Body of pancreas (tissue), 4 donors: ENCODE measurements at regions not wholly inside any gene's neighbourhood (a gene's known extent, or its start where the extent isn't known, plus 50 kb on each side); places are given as distances from the start of the nearest gene placed in this dataset.

Experiments
- ATAC-seq: fragments of 150-250 bp; one replicate; pipeline ENCODE4 v1.9.1; 2016
- DNase-seq, 4 donors: peaks; one replicate each; pipeline ENCODE4 v3.0.0-alpha.2; 2019
- H3K27ac ChIP-seq, 4 donors: fragments of 200-600 bp; sonication (generic); 1 replicate in 3 of 4; 2 replicates in 1 of 4; pipeline versions ENCODE4 v1.5.1 to v1.6.1; 2016 to 2019; ENCODE audit warnings: mild to moderate bottlenecking in 1 of 4, mixed read lengths in 1 of 4, moderate library complexity in 1 of 4
- H3K27me3 ChIP-seq, 2 donors: fragments of 200-600 bp; sonication (generic); one replicate each; pipeline ENCODE4 v1.6.0; 2016; ENCODE audit warnings: mild to moderate bottlenecking in 1 of 2
- H3K36me3 ChIP-seq, 2 donors: fragments of 200-600 bp; sonication (generic); replicated peaks in 1 of 2; 2 replicates each; pipeline ENCODE4 v1.5.1; 2016; ENCODE audit warnings: low read depth in 2 of 2; ENCODE audit not compliant: insufficient read depth in 1 of 2
- H3K4me1 ChIP-seq: fragments of 200-600 bp; sonication (generic); one replicate; pipeline ENCODE4 v1.6.0; 2016
- H3K4me3 ChIP-seq, 2 donors: fragments of 200-600 bp; sonication (generic); 1 replicate in 1 of 2; 2 replicates in 1 of 2; pipeline ENCODE4 v1.5.1; 2016 to 2019
- H3K9me3 ChIP-seq, 3 donors: fragments of 200-600 bp; sonication (generic); 1 replicate in 2 of 3; 2 replicates in 1 of 3; pipeline ENCODE4 v1.5.1; 2016
- POLR2A ChIP-seq, 3 donors: fragments of 450-650 bp; IDR thresholded peaks; one replicate each; pipeline ENCODE4 v1.6.1; 2016; ENCODE audit warnings: antibody characterized with exemption in 3 of 3, mild to moderate bottlenecking in 2 of 3
- WGBS, 2 donors: methylation state at CpG; one replicate each; pipeline ENCODE4 v1.1.5; 2017; 5-methylcytosine and 5-hydroxymethylcytosine counted together
- intact Hi-C: fragments of 100-400 bp; cut with DNase I; formaldehyde crosslinking; loops from one replicate; pipeline ENCODE4 v1.15.1; 2023
- TF ChIP-seq, protein P1 (sequence below), 7 experiments: fragments of 450-650 bp in 4 of 7; fragments of 200-600 bp in 3 of 7; sonication (generic) in 3 of 7; IDR thresholded peaks; one replicate each; pipeline ENCODE4 v1.5.1; 2016 to 2019; ENCODE audit warnings: antibody characterized with exemption in 7 of 7

DNA sequence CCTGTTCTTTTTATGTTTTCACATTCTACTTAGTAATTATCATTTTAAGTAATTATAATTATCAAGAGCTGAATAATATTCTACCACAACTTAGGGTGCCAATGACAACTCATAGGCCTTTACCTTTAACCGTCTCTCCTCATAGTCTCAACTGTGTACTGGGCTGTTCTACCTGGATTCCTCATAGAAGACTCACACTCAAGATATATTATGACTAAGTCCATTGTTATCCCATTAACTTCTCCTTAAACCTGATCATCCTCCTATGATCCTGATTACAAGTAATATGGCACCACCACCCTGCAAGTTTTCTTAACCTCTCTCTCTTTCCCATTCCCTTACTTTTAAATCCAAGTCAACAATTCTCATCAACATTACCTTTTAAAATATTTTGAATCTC lies 285.9 kb upstream of the VEPH1 start:
- DNase-seq (no peak), ATAC-seq (no peak)
- Histone ChIP-seq H3K9me3 (no peaks in the 10 kb centered on the region), H3K27ac (no peak overlapping the region), H3K36me3 (no peaks in the 10 kb centered on the region), H3K4me1 (no peaks in the 10 kb centered on the region), H3K27me3 (no peaks in the 10 kb centered on the region), H3K4me3 (no peak overlapping the region)
- intact Hi-C loops = no loop called here
- WGBS, 2 donors = 70 to 90% methylated on average over 1 of the region's 1 CpG
- TF ChIP-seq POLR2A (IDR thresholded peaks at IDR 0.05) = no peak

DNA sequence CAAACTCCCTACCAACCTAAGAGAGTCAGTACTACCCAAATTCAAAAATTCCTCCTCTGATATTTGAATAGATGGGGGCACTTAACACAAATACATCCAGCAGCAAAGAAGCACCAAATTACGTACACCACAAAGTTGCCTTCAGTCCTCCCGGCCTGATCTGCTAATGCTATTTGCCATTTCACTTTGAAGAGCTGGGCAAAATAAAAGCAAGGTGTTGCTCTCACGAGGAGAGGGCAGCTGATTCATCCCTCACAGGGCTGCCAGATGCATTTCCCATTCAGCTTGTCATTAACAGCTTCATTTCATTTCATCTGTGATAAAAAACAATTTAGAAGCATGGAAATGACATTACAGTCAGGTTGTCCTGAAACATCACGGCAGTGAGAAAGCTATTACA lies 283.4 kb upstream of the VEPH1 start:
- DNase-seq = no peak
- no peaks in the 10 kb centered on the region for H3K9me3 ChIP-seq
- H3K27me3 ChIP-seq = no peaks in the 10 kb centered on the region
- H3K4me1 ChIP-seq = no peaks in the 10 kb centered on the region
- ATAC-seq = no peak
- H3K4me3 ChIP-seq = no peak overlapping the region
- TF ChIP-seq, protein P1, sequence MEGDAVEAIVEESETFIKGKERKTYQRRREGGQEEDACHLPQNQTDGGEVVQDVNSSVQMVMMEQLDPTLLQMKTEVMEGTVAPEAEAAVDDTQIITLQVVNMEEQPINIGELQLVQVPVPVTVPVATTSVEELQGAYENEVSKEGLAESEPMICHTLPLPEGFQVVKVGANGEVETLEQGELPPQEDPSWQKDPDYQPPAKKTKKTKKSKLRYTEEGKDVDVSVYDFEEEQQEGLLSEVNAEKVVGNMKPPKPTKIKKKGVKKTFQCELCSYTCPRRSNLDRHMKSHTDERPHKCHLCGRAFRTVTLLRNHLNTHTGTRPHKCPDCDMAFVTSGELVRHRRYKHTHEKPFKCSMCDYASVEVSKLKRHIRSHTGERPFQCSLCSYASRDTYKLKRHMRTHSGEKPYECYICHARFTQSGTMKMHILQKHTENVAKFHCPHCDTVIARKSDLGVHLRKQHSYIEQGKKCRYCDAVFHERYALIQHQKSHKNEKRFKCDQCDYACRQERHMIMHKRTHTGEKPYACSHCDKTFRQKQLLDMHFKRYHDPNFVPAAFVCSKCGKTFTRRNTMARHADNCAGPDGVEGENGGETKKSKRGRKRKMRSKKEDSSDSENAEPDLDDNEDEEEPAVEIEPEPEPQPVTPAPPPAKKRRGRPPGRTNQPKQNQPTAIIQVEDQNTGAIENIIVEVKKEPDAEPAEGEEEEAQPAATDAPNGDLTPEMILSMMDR (IDR thresholded peaks at IDR 0.05) = no peak
- no peak for TF ChIP-seq POLR2A (IDR thresholded peaks at IDR 0.05)
- H3K36me3 ChIP-seq = no peaks in the 10 kb centered on the region
- intact Hi-C loops = no loop called here
- 46 to 47% methylated on average over 4 of the region's 4 CpGs for WGBS, 2 donors
- H3K27ac ChIP-seq = no peak overlapping the region

DNA sequence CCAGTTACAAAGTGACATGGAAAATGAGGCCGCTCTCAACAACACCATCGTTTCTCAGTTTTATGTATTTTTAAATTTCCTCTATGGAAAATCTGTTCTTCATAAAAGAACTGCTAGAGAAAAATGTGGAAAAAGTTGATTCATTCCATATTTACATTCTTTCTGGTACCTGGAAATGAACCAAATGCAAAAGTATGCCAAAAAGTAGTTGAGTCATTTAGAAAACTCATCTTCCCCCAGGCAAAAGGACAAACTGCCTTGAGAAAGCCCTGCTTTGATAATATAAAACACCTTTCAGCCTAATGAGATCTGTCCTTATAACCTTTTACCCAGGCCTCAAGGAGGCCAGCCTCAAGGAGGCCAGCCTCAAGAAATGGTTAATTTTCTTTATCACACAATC lies 283.0 kb upstream of the VEPH1 start:
- TF ChIP-seq POLR2A (IDR thresholded peaks at IDR 0.05) = no peak
- TF ChIP-seq, protein P1 (IDR thresholded peaks at IDR 0.05) = no peak
- no peak for ATAC-seq
- WGBS, 2 donors = 69 to 73% methylated on average over 2 of the region's 2 CpGs

DNA sequence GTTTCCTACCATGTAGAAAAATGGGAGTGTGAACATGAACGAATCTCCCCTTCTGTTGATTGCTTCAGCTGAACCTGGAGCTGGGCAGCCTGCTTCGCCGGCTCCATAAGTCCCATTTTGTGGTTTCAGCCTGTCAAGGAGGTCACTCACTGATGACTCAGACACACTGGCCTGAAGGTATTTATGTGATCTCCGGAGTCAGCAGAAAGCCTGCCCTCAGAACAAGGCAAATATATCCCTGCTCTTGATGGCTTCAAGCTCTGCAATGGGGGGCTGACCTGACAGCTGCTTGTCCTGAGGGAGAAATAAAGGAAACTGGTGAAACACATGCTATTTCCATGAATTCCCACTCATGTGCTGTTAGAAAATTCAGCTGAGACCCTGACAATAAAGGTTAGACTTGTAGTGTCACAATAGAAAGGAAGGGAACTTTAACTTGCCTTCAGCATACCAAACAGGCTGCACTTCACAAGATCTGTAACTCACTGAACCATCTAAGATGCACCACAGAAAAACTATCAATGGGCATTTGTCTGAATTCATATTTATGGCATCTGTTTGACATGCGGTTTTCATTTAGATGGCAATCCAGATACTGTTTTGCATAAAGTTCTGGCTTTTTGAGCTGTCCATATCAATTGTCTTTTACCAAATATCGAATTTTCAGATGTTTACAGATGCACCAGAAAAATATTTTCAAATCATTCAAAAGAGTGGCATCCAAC lies 282.0 kb upstream of the VEPH1 start:
- Histone ChIP-seq H3K4me3 (no peak overlapping the region), H3K9me3 (no peaks in the 10 kb centered on the region), H3K27ac (no peak overlapping the region), H3K36me3 (no peaks in the 10 kb centered on the region), H3K4me1 (no peaks in the 10 kb centered on the region), H3K27me3 (no peaks in the 10 kb centered on the region)
- 39 to 46% methylated on average over 6 of the region's 6 CpGs for WGBS, 2 donors
- intact Hi-C loops = no loop called here
- no peak for ATAC-seq
- TF ChIP-seq POLR2A (IDR thresholded peaks at IDR 0.05) = no peak
- TF ChIP-seq, protein P1 (IDR thresholded peaks at IDR 0.05) = no peak
- peak in 1 of 4 donors; percentile 22 for DNase-seq

More for the DNA sequence above, 283.0 kb upstream of the VEPH1 start:
- DNase-seq = no peak
- Histone ChIP-seq H3K27ac (no peak overlapping the region), H3K4me3 (no peak overlapping the region), H3K9me3 (no peaks in the 10 kb centered on the region), H3K4me1 (no peaks in the 10 kb centered on the region), H3K27me3 (no peaks in the 10 kb centered on the region), H3K36me3 (no peaks in the 10 kb centered on the region)
- intact Hi-C loops = no loop called here

DNA sequence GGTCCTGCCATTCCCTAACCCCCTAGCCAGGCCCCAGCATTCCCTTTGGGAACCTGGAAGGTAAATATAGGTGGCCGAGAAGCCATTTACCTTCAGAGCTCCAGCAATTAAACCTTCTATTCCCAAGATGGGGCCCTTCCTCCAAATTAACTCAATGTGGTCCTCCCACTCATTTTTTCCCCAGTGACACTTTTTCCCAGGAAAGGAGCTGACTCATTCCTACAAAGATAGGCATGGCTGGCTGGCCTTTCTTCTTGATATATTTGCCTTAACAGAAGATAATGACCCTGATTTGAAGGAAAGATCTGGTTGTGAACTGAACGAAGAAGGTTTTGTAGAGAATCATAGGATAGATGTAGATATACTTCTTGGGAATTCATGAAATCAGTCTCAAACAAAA lies 279.0 kb upstream of the VEPH1 start:
- intact Hi-C loops = no loop called here
- 42 to 46% methylated on average over 2 of the region's 2 CpGs for WGBS, 2 donors
- Histone ChIP-seq H3K4me3 (no peak overlapping the region), H3K27ac (no peak overlapping the region), H3K27me3 (no peaks in the 10 kb centered on the region), H3K4me1 (no peaks in the 10 kb centered on the region), H3K9me3 (no peaks in the 10 kb centered on the region), H3K36me3 (no peaks in the 10 kb centered on the region)
- TF ChIP-seq, protein P1 (IDR thresholded peaks at IDR 0.05) = no peak
- no peak for TF ChIP-seq POLR2A (IDR thresholded peaks at IDR 0.05)
- ATAC-seq (no peak), DNase-seq (no peak)
